Ishikawa (cell line): ENCODE measurements at regions not wholly inside any gene's neighbourhood (a gene's known extent, or its start where the extent isn't known, plus 50 kb on each side); places are given as distances from the start of the nearest gene placed in this dataset.

Source experiments
- CREB1 ChIP-seq: IDR thresholded peaks from 2 replicates; pipeline ENCODE4 v1.6.1; 2012; ENCODE audit warnings: low read depth
- EGR1 ChIP-seq: IDR thresholded peaks from 2 replicates; pipeline ENCODE4 v1.6.1; 2012
- EP300 ChIP-seq: IDR thresholded peaks from 2 replicates; pipeline ENCODE4 v1.6.1; 2012; ENCODE audit warnings: borderline replicate concordance
- FOXM1 ChIP-seq: IDR thresholded peaks from 2 replicates; pipeline ENCODE4 v1.6.1; 2012; ENCODE audit warnings: low read depth, borderline replicate concordance
- MAX ChIP-seq: IDR thresholded peaks from 2 replicates; pipeline ENCODE4 v1.6.1; 2012
- NFIC ChIP-seq: IDR thresholded peaks from 2 replicates; pipeline ENCODE4 v1.6.1; 2012
- REST ChIP-seq: IDR thresholded peaks from 2 replicates; pipeline ENCODE4 v1.6.1; 2012; ENCODE audit warnings: low read depth, mild to moderate bottlenecking
- TAF1 ChIP-seq: IDR thresholded peaks from 2 replicates; pipeline ENCODE4 v1.6.1; 2012; ENCODE audit warnings: low read depth, mild to moderate bottlenecking
- YY1 ChIP-seq: IDR thresholded peaks from 2 replicates; pipeline ENCODE4 v1.6.1; 2012; ENCODE audit warnings: low read depth

- TF ChIP-seq CREB1 (no peak), TAF1 (no peak), REST (no peak), MAX (no peak), EGR1 (no peak), EP300 (no peak), FOXM1 (no peak), NFIC (no peak), YY1 (no peak)
These were observed 67.0 kb upstream of the ARID5B start for GRCh38 chr10:61834519-61834918.
